ENCODE measurements at regions not wholly inside any gene's neighbourhood (a gene's known extent, or its start where the extent isn't known, plus 50 kb on each side); places are given as distances from the start of the nearest gene placed in this dataset.
"Not testable (repeated sequence)": the region's sequence is repeated elsewhere in the genome, so short reads cannot be mapped to it uniquely, and the experiment has no call there.

DNA sequence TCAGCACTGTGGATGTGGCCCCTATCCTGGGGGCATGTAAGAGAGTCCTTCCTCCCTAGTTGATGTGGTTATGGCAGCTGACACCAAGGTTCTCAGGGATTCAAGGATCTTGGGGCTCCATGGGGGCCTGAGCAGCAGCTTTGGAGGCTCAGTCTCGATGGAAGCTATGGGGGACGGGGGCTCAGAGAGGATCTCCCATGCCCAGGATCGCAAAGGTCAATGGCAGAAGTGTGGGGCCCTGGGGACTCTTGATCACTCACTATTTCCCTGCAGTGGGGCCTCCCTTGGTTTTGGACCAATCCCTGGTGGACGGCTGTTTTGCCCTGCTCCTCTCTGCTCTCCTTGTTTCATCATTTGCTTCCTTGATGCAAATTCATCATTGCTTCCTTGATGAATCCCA is 885.9 kb downstream of the CDH8 start:
- TF ChIP-seq TAF1 (IDR thresholded peaks at IDR 0.05; ENCODE audit: borderline replicate concordance, low read depth, low read length) (no peak), POLR2AphosphoS5 (IDR thresholded peaks at IDR 0.05; ENCODE audit: low read depth, low read length) (no peak), POLR2A (IDR thresholded peaks at IDR 0.05; ENCODE audit: low read depth, low read length) (no peak)
- FAIRE-seq = no peak
- DNase-seq (ENCODE audit: insufficient read length) = no peak

- FAIRE-seq (no peak), DNase-seq (ENCODE audit: insufficient read length) (no peak)
- TF ChIP-seq POLR2A (IDR thresholded peaks at IDR 0.05; ENCODE audit: low read depth, low read length) (no peak), TAF1 (IDR thresholded peaks at IDR 0.05; ENCODE audit: borderline replicate concordance, low read depth, low read length) (no peak), POLR2AphosphoS5 (IDR thresholded peaks at IDR 0.05; ENCODE audit: low read depth, low read length) (no peak)
Observed at GRCh38 chr16:61149709-61150108, 886.5 kb downstream of the CDH8 start.

DNA sequence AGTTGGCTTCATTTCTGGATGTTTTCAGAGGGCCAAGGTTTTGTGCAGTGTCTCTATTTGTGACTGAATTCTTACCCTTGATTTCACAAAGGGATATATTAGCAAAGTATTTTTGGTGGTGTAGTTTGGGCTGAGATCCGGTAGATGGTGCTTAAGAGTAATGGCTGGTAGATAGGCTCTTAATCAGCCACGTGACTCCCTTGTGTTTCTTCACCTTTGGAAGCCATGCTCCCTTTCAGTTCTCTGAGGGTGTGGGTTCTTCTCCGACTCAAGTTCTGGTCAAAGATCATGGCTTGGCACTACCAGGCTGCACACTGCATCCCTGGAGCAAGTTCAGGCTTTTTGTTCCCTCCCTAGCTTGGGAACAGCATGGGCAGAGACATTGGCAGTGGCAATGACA is 887.3 kb downstream of the CDH8 start:
- TF ChIP-seq TAF1 (IDR thresholded peaks at IDR 0.05; ENCODE audit: borderline replicate concordance, low read depth, low read length) (no peak), POLR2AphosphoS5 (IDR thresholded peaks at IDR 0.05; ENCODE audit: low read depth, low read length) (no peak), POLR2A (IDR thresholded peaks at IDR 0.05; ENCODE audit: low read depth, low read length) (no peak)
- no peak for FAIRE-seq
- no peak for DNase-seq (ENCODE audit: insufficient read length)

- TF ChIP-seq POLR2A (IDR thresholded peaks at IDR 0.05; ENCODE audit: low read depth, low read length) (no peak), TAF1 (IDR thresholded peaks at IDR 0.05; ENCODE audit: borderline replicate concordance, low read depth, low read length) (no peak), POLR2AphosphoS5 (IDR thresholded peaks at IDR 0.05; ENCODE audit: low read depth, low read length) (no peak)
- DNase-seq (ENCODE audit: insufficient read length) (no peak), FAIRE-seq (no peak)
Observed at GRCh38 chr16:61146429-61146828, 889.8 kb downstream of the CDH8 start.

GRCh38 chr16:61131447-61131846 is 904.8 kb downstream of the CDH8 start:
- no peak for TF ChIP-seq POLR2A (IDR thresholded peaks at IDR 0.05; ENCODE audit: low read depth, low read length)
- TF ChIP-seq TAF1 (IDR thresholded peaks at IDR 0.05; ENCODE audit: borderline replicate concordance, low read depth, low read length) = no peak
- no peak for TF ChIP-seq POLR2AphosphoS5 (IDR thresholded peaks at IDR 0.05; ENCODE audit: low read depth, low read length)
- FAIRE-seq = no peak
- no peak for DNase-seq (ENCODE audit: insufficient read length)

- TF ChIP-seq POLR2A (IDR thresholded peaks at IDR 0.05; ENCODE audit: low read depth, low read length) (no peak), TAF1 (IDR thresholded peaks at IDR 0.05; ENCODE audit: borderline replicate concordance, low read depth, low read length) (no peak), POLR2AphosphoS5 (IDR thresholded peaks at IDR 0.05; ENCODE audit: low read depth, low read length) (no peak)
- DNase-seq (ENCODE audit: insufficient read length) (no peak), FAIRE-seq (no peak)
Observed at GRCh38 chr16:61128545-61129323, 907.5 kb downstream of the CDH8 start.

DNA sequence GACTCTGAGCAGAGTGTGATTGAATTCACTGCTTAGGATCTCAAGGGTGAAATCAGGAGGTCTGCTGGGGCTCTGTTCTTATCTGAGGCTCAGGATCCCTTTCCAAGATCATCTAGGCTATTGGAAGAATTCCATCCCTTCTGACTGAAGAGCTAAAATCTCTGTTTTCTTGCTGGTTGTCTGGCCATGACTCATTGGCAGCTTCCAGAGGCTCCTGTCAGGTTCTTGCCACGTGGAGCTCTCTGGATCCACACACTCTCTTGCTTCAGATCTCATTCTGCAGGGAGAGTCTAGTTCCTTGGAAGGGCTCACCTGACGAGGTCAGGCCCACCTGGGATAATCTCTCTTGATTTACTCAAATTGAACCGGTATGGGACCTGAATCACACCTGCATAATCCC is 930.7 kb downstream of the CDH8 start:
- TF ChIP-seq POLR2A (IDR thresholded peaks at IDR 0.05; ENCODE audit: low read depth, low read length) (no peak), TAF1 (IDR thresholded peaks at IDR 0.05; ENCODE audit: borderline replicate concordance, low read depth, low read length) (no peak), POLR2AphosphoS5 (IDR thresholded peaks at IDR 0.05; ENCODE audit: low read depth, low read length) (no peak)
- DNase-seq (ENCODE audit: insufficient read length) (no peak), FAIRE-seq (no peak)

GRCh38 chr16:61098505-61098904 is 937.7 kb downstream of the CDH8 start:
- no peak for TF ChIP-seq POLR2A (IDR thresholded peaks at IDR 0.05; ENCODE audit: low read depth, low read length)
- TF ChIP-seq POLR2AphosphoS5 (IDR thresholded peaks at IDR 0.05; ENCODE audit: low read depth, low read length) = no peak
- no peak for TF ChIP-seq TAF1 (IDR thresholded peaks at IDR 0.05; ENCODE audit: borderline replicate concordance, low read depth, low read length)
- FAIRE-seq = no peak
- DNase-seq (ENCODE audit: insufficient read length) = no peak

DNA sequence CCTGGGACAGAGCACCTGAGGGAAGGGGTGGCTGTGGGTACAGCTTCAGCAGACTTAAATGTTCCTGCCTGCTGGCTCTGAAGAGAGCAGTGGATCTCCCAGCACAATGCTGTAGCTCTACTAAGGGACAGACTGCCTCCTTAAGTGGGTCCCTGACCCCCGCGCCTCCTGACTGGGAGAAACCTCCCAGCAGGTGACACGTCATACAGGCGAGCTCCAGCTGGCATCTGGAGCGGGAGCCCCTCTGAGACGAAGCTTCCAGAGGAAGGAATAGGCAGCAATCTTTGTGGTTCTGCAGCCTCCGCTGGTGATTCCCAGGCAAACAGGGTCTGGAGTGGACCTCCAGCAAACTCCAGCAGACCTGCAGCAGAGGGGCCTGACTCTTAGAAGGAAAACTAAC is 944.9 kb downstream of the CDH8 start:
- FAIRE-seq; DNase-seq (ENCODE audit: insufficient read length): not testable (repeated sequence)

- TF ChIP-seq TAF1 (IDR thresholded peaks at IDR 0.05; ENCODE audit: borderline replicate concordance, low read depth, low read length) = no peak
- no peak for TF ChIP-seq POLR2AphosphoS5 (IDR thresholded peaks at IDR 0.05; ENCODE audit: low read depth, low read length)
- TF ChIP-seq POLR2A (IDR thresholded peaks at IDR 0.05; ENCODE audit: low read depth, low read length) = no peak
- FAIRE-seq (no peak), DNase-seq (ENCODE audit: insufficient read length) (no peak)
Observed at GRCh38 chr16:61083711-61084110, 952.5 kb downstream of the CDH8 start.

DNA sequence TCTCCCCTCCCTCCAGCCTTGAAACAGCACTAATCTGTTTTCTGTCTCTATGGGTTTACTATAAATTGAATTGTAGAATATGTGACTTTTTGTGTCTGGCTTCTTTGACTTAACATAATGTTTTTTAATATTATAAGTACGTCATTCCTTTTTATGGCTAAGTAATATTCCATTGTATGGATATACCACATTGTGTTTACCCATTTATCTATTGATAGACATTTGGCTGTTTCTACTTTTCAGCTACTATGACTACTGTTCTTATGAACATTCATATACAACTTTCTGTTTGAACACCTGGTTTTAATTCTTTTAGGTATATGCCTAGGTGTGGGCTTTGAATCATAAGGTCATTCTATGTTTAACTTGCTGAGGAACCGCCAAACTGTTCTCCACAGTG is 961.9 kb downstream of the CDH8 start:
- FAIRE-seq = no peak
- TF ChIP-seq TAF1 (IDR thresholded peaks at IDR 0.05; ENCODE audit: borderline replicate concordance, low read depth, low read length) (no peak), POLR2AphosphoS5 (IDR thresholded peaks at IDR 0.05; ENCODE audit: low read depth, low read length) (no peak), POLR2A (IDR thresholded peaks at IDR 0.05; ENCODE audit: low read depth, low read length) (no peak)
- DNase-seq (ENCODE audit: insufficient read length) = no peak

- TF ChIP-seq POLR2A (IDR thresholded peaks at IDR 0.05; ENCODE audit: low read depth, low read length) (no peak), POLR2AphosphoS5 (IDR thresholded peaks at IDR 0.05; ENCODE audit: low read depth, low read length) (no peak), TAF1 (IDR thresholded peaks at IDR 0.05; ENCODE audit: borderline replicate concordance, low read depth, low read length) (no peak)
- no peak for DNase-seq (ENCODE audit: insufficient read length)
- FAIRE-seq = no peak
Observed at GRCh38 chr16:61057635-61058034, 978.6 kb downstream of the CDH8 start.

Measured in GM12892 (cell line).